ENCODE measurements at regions not wholly inside any gene's neighbourhood (a gene's known extent, or its start where the extent isn't known, plus 50 kb on each side); places are given as distances from the start of the nearest gene placed in this dataset.

GRCh38 chr7:10592604-10593003, 381.1 kb upstream of the PHF14 start:
- Mint-ChIP-seq H3K27ac (ENCODE audit: unreplicated experiment) (no peak overlapping the region), H3K4me3 (ENCODE audit: unreplicated experiment) (no peak overlapping the region), H3K4me1 (ENCODE audit: unreplicated experiment) (no peaks in the 10 kb centered on the region), H3K27me3 (ENCODE audit: unreplicated experiment) (no peaks in the 10 kb centered on the region), H3K36me3 (ENCODE audit: low read depth, unreplicated experiment) (no peaks in the 10 kb centered on the region), H3K9me3 (ENCODE audit: unreplicated experiment) (no peaks in the 10 kb centered on the region)
- TF ChIP-seq CTCF (IDR thresholded peaks at IDR 0.05; ENCODE audit: unreplicated experiment): no peak
- DNase-seq (ENCODE audit: low spot score): no peak

DNA sequence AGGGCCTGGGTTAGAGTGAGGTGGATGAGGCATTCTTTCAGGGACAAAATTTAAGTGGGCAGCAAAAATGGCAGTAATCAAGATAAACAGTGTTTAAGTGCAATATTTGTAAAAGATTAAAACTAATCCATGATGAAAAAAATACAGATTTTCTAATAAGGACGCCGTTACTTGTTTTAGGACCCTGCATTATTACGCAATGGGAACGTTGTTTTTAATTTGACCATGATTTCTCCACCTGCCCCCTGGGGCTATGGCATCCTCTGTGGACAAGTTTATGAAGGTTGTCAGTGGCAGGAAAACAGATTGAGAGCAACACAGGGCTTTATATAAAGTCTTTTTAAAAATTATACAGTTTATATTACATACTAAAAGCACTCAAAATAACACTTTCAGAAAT, 380.6 kb upstream of the PHF14 start:
- no peak for TF ChIP-seq CTCF (IDR thresholded peaks at IDR 0.05; ENCODE audit: unreplicated experiment)
- DNase-seq (ENCODE audit: low spot score): no peak
- no peaks in the 10 kb centered on the region for H3K9me3 Mint-ChIP-seq (ENCODE audit: unreplicated experiment)
- no peak overlapping the region for H3K4me3 Mint-ChIP-seq (ENCODE audit: unreplicated experiment)
- H3K27me3 Mint-ChIP-seq (ENCODE audit: unreplicated experiment): no peaks in the 10 kb centered on the region
- no peaks in the 10 kb centered on the region for H3K36me3 Mint-ChIP-seq (ENCODE audit: low read depth, unreplicated experiment)
- no peak overlapping the region for H3K27ac Mint-ChIP-seq (ENCODE audit: unreplicated experiment)
- no peaks in the 10 kb centered on the region for H3K4me1 Mint-ChIP-seq (ENCODE audit: unreplicated experiment)

- Mint-ChIP-seq H3K4me3 (ENCODE audit: unreplicated experiment) (no peak overlapping the region), H3K9me3 (ENCODE audit: unreplicated experiment) (no peaks in the 10 kb centered on the region)
Measured at GRCh38 chr7:10596827-10597226, 376.8 kb upstream of the PHF14 start.

GRCh38 chr7:10604128-10604527, 369.5 kb upstream of the PHF14 start:
- Mint-ChIP-seq H3K4me1 (ENCODE audit: unreplicated experiment) (no peaks in the 10 kb centered on the region), H3K9me3 (ENCODE audit: unreplicated experiment) (no peaks in the 10 kb centered on the region), H3K27ac (ENCODE audit: unreplicated experiment) (no peak overlapping the region), H3K4me3 (ENCODE audit: unreplicated experiment) (no peak overlapping the region), H3K27me3 (ENCODE audit: unreplicated experiment) (no peaks in the 10 kb centered on the region), H3K36me3 (ENCODE audit: low read depth, unreplicated experiment) (no peaks in the 10 kb centered on the region)
- TF ChIP-seq CTCF (IDR thresholded peaks at IDR 0.05; ENCODE audit: unreplicated experiment): no peak
- no peak for DNase-seq (ENCODE audit: low spot score)

More at GRCh38 chr7:10596827-10597226, 376.8 kb upstream of the PHF14 start:
- no peak for TF ChIP-seq CTCF (IDR thresholded peaks at IDR 0.05; ENCODE audit: unreplicated experiment)
- Mint-ChIP-seq H3K36me3 (ENCODE audit: low read depth, unreplicated experiment) (no peaks in the 10 kb centered on the region), H3K27me3 (ENCODE audit: unreplicated experiment) (no peaks in the 10 kb centered on the region), H3K4me1 (ENCODE audit: unreplicated experiment) (no peaks in the 10 kb centered on the region), H3K27ac (ENCODE audit: unreplicated experiment) (no peak overlapping the region)
- no peak for DNase-seq (ENCODE audit: low spot score)

GRCh38 chr7:10612950-10613349, 360.7 kb upstream of the PHF14 start:
- Mint-ChIP-seq H3K4me1 (ENCODE audit: unreplicated experiment) (no peaks in the 10 kb centered on the region), H3K4me3 (ENCODE audit: unreplicated experiment) (no peak overlapping the region), H3K27ac (ENCODE audit: unreplicated experiment) (no peak overlapping the region), H3K36me3 (ENCODE audit: low read depth, unreplicated experiment) (no peaks in the 10 kb centered on the region), H3K27me3 (ENCODE audit: unreplicated experiment) (no peaks in the 10 kb centered on the region), H3K9me3 (ENCODE audit: unreplicated experiment) (no peaks in the 10 kb centered on the region)
- TF ChIP-seq CTCF (IDR thresholded peaks at IDR 0.05; ENCODE audit: unreplicated experiment): no peak
- DNase-seq (ENCODE audit: low spot score): no peak

Data from endothelial cell (in vitro differentiated cells).